SK-N-SH (cell line): ENCODE measurements at regions not wholly inside any gene's neighbourhood (a gene's known extent, or its start where the extent isn't known, plus 50 kb on each side); places are given as distances from the start of the nearest gene placed in this dataset.

Experiments
- CTCF ChIA-PET: fragments of 300-600, 350-600 bp; formaldehyde crosslinking; extraction: SDS; loops from one replicate; lab custom pipeline; 2021; lab: Yijun Ruan, JAX
- POLR2A ChIA-PET: fragments of 350-600 bp; sonication (Branson Sonifier 250); formaldehyde crosslinking; extraction: SDS; loops from one replicate; lab custom pipeline; 2020; ENCODE audit warnings: antibody characterized with exemption, inconsistent platforms; lab: Yijun Ruan, JAX
- DNase-seq: peaks from one replicate; pipeline ENCODE4 v3.0.0; 2012
- H2AFZ ChIP-seq: fragments of 200-600 bp; sonication (generic); 2 replicates; pipeline ENCODE4 v1.8.1; 2016; ENCODE audit warnings: antibody characterized with exemption, mild to moderate bottlenecking, low read depth
- H3F3A ChIP-seq: fragments of 200-600 bp; sonication (generic); replicated peaks from 2 replicates; pipeline ENCODE3; 2016; ENCODE audit warnings: antibody characterized with exemption, mild to moderate bottlenecking; ENCODE audit not compliant: insufficient read depth
- H3K27ac ChIP-seq, 2 experiments: fragments of 200-500 bp in 1 of 2; fragments of 200-600 bp in 1 of 2; sonication (Bioruptor generic) in 1 of 2; sonication (generic), shearing (Covaris generic) in 1 of 2; 2 replicates each; pipeline versions ENCODE4 v1.5.1 to v1.6.1; 2014 to 2016; ENCODE audit warnings: low read depth in 2 of 2, inconsistent platforms in 1 of 2, low read length in 1 of 2, mild to moderate bottlenecking in 1 of 2, mixed read lengths in 1 of 2
- H3K27me3 ChIP-seq: fragments of 200-600 bp; sonication (generic), shearing (Covaris generic); 2 replicates; pipeline ENCODE4 v1.6.1; 2016; ENCODE audit warnings: mixed run types; ENCODE audit not compliant: insufficient read depth
- H3K36me3 ChIP-seq, 2 experiments: fragments of 200-500 bp in 1 of 2; fragments of 200-600 bp in 1 of 2; sonication (Bioruptor generic) in 1 of 2; sonication (generic) in 1 of 2; replicated peaks in 1 of 2; 2 replicates each; pipeline versions ENCODE3 to v1.5.1; 2014 to 2016; ENCODE audit warnings: low read length in 1 of 2, mild to moderate bottlenecking in 1 of 2; ENCODE audit not compliant: insufficient read depth in 2 of 2, control insufficient read depth in 1 of 2
- H3K4me1 ChIP-seq, 2 experiments: fragments of 200-500 bp in 1 of 2; fragments of 200-600 bp in 1 of 2; sonication (Bioruptor generic) in 1 of 2; sonication (generic), shearing (Covaris generic) in 1 of 2; 2 replicates each; pipeline versions ENCODE4 v1.5.1 to v1.6.1; 2014 to 2016; ENCODE audit warnings: low read depth in 1 of 2, low read length in 1 of 2, mixed run types in 1 of 2; ENCODE audit not compliant: insufficient read depth in 2 of 2, control insufficient read depth in 1 of 2
- H3K4me2 ChIP-seq: fragments of 200-600 bp; sonication (generic), shearing (Covaris generic); 2 replicates; pipeline ENCODE4 v1.6.1; 2017; ENCODE audit warnings: mixed run types
- H3K4me3 ChIP-seq, 2 experiments: fragments of 200-500 bp in 1 of 2; fragments of 200-600 bp in 1 of 2; sonication (Bioruptor generic) in 1 of 2; sonication (generic), shearing (Covaris generic) in 1 of 2; 2 replicates each; pipeline versions ENCODE4 v1.5.1 to v1.8.1; 2014 to 2016; ENCODE audit warnings: low read depth in 2 of 2, inconsistent platforms in 1 of 2, low read length in 1 of 2, mild to moderate bottlenecking in 1 of 2, mixed read lengths in 1 of 2, moderate library complexity in 1 of 2
- H3K79me2 ChIP-seq: fragments of 200-600 bp; sonication (generic); 2 replicates; pipeline ENCODE4 v1.8.1; 2017; ENCODE audit warnings: mild to moderate bottlenecking; ENCODE audit not compliant: insufficient read depth
- H3K9ac ChIP-seq: fragments of 200-600 bp; sonication (generic); 2 replicates; pipeline ENCODE4 v1.6.1; 2017; ENCODE audit warnings: mixed run types
- H3K9me2 ChIP-seq: fragments of 200-600 bp; sonication (generic); 2 replicates; pipeline ENCODE4 v1.6.1; 2017; ENCODE audit warnings: mixed run types
- H3K9me3 ChIP-seq: fragments of 200-600 bp; sonication (generic); 2 replicates; pipeline ENCODE4 v1.6.1; 2017; ENCODE audit warnings: mixed run types, mild to moderate bottlenecking, moderate library complexity
- H4K20me1 ChIP-seq: fragments of 200-600 bp; sonication (generic); 2 replicates; pipeline ENCODE4 v1.6.1; 2017; ENCODE audit warnings: mild to moderate bottlenecking, mixed run types; ENCODE audit not compliant: insufficient read depth
- CTCF ChIP-seq: fragments of 200-600 bp; sonication (generic); IDR thresholded peaks from 2 replicates; pipeline ENCODE4 v1.6.1; 2017; ENCODE audit warnings: antibody characterized with exemption, mild to moderate bottlenecking, moderate library complexity
- ELF1 ChIP-seq: IDR thresholded peaks from 2 replicates; pipeline ENCODE4 v1.4.0; 2012
- EP300 ChIP-seq, 2 experiments: IDR thresholded peaks; 2 replicates each; pipeline versions ENCODE4 v1.4.0 to v1.6.1; 2012; ENCODE audit warnings: borderline replicate concordance in 1 of 2, low read depth in 1 of 2, low read length in 1 of 2
- JUND ChIP-seq: IDR thresholded peaks from 2 replicates; pipeline ENCODE4 v1.4.0; 2012
- MEF2A ChIP-seq: IDR thresholded peaks from 2 replicates; pipeline ENCODE4 v1.4.0; 2012; ENCODE audit warnings: low read depth, borderline replicate concordance
- PBX3 ChIP-seq: IDR thresholded peaks from 2 replicates; pipeline ENCODE4; 2012
- RFX5 ChIP-seq: IDR thresholded peaks from 2 replicates; pipeline ENCODE4 v1.6.1; 2012; ENCODE audit warnings: mild to moderate bottlenecking, improper control_type of control experiment, low read length
- RXRA ChIP-seq: IDR thresholded peaks from 2 replicates; pipeline ENCODE4 v1.4.0; 2012; ENCODE audit warnings: low read depth, mild to moderate bottlenecking, borderline replicate concordance
- SIN3A ChIP-seq: IDR thresholded peaks from 2 replicates; pipeline ENCODE4 v1.6.1; 2012; ENCODE audit warnings: low read depth, mild to moderate bottlenecking, low read length, moderate library complexity, borderline replicate concordance
- SMC3 ChIP-seq: IDR thresholded peaks from 2 replicates; pipeline ENCODE4 v1.6.1; 2012; ENCODE audit warnings: low read depth, low read length, improper control_type of control experiment
- TCF12 ChIP-seq: IDR thresholded peaks from 2 replicates; pipeline ENCODE4 v1.4.0; 2012
- ZBTB33 ChIP-seq: IDR thresholded peaks from 2 replicates; pipeline ENCODE4 v1.4.0; 2012; ENCODE audit warnings: low read depth, borderline replicate concordance
- WGBS: methylation state at CpG from one replicate; pipeline ENCODE4 v1.1.6; 2017; ENCODE audit warnings: low lambda C conversion rate; 5-methylcytosine and 5-hydroxymethylcytosine counted together
- TF ChIP-seq, protein P1 (sequence below): IDR thresholded peaks from 2 replicates; pipeline ENCODE4 v1.4.0; 2012; ENCODE audit warnings: low read depth, borderline replicate concordance
- TF ChIP-seq, protein P2 (sequence below): IDR thresholded peaks from 2 replicates; pipeline ENCODE4 v1.6.1; 2012; ENCODE audit warnings: mild to moderate bottlenecking, low read depth, low read length, moderate library complexity

- Histone ChIP-seq H3K4me2 (no peak overlapping the region), H3K9me3 (no peaks in the 10 kb centered on the region), H3K27me3 (no peaks in the 10 kb centered on the region), H3K27ac (no peak overlapping the region), H2AFZ (no peak overlapping the region), H3K9me2 (no peaks in the 10 kb centered on the region), H3F3A (no peaks in the 10 kb centered on the region), H3K9ac (no peak overlapping the region), H3K4me1 (no peaks in the 10 kb centered on the region), H3K36me3 (no peaks in the 10 kb centered on the region), H3K4me3 (no peak overlapping the region), H4K20me1 (no peaks in the 10 kb centered on the region), H3K79me2 (no peaks in the 10 kb centered on the region)
- no peak for TF ChIP-seq TCF12
- TF ChIP-seq, protein P1, sequence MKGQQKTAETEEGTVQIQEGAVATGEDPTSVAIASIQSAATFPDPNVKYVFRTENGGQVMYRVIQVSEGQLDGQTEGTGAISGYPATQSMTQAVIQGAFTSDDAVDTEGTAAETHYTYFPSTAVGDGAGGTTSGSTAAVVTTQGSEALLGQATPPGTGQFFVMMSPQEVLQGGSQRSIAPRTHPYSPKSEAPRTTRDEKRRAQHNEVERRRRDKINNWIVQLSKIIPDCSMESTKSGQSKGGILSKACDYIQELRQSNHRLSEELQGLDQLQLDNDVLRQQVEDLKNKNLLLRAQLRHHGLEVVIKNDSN, result no peak
- TF ChIP-seq RXRA, result no peak
- no peak for TF ChIP-seq MEF2A
- TF ChIP-seq, protein P2, sequence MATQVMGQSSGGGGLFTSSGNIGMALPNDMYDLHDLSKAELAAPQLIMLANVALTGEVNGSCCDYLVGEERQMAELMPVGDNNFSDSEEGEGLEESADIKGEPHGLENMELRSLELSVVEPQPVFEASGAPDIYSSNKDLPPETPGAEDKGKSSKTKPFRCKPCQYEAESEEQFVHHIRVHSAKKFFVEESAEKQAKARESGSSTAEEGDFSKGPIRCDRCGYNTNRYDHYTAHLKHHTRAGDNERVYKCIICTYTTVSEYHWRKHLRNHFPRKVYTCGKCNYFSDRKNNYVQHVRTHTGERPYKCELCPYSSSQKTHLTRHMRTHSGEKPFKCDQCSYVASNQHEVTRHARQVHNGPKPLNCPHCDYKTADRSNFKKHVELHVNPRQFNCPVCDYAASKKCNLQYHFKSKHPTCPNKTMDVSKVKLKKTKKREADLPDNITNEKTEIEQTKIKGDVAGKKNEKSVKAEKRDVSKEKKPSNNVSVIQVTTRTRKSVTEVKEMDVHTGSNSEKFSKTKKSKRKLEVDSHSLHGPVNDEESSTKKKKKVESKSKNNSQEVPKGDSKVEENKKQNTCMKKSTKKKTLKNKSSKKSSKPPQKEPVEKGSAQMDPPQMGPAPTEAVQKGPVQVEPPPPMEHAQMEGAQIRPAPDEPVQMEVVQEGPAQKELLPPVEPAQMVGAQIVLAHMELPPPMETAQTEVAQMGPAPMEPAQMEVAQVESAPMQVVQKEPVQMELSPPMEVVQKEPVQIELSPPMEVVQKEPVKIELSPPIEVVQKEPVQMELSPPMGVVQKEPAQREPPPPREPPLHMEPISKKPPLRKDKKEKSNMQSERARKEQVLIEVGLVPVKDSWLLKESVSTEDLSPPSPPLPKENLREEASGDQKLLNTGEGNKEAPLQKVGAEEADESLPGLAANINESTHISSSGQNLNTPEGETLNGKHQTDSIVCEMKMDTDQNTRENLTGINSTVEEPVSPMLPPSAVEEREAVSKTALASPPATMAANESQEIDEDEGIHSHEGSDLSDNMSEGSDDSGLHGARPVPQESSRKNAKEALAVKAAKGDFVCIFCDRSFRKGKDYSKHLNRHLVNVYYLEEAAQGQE, result no peak
- TF ChIP-seq PBX3, result no peak
- no peak for TF ChIP-seq EP300 (IDR thresholded peaks at IDR 0.05; ENCODE audit: borderline replicate concordance in 1 of 2, low read depth in 1 of 2, low read length in 1 of 2)
- TF ChIP-seq RFX5, result no peak
- no peak for TF ChIP-seq ELF1
- TF ChIP-seq ZBTB33, result no peak
- TF ChIP-seq SIN3A, result no peak
- no peak for TF ChIP-seq SMC3
- TF ChIP-seq JUND, result no peak
- TF ChIP-seq CTCF, result no peak
- DNase-seq, result no peak
- WGBS, result under 1% methylated on average over 4 of the region's 4 CpGs
- POLR2A ChIA-PET, result no interaction called here
- CTCF ChIA-PET, result no interaction called here
Measured at GRCh38 chr7:49397750-49398149, 375.7 kb upstream of the VWC2 start.
